ENCODE measurements at regions not wholly inside any gene's neighbourhood (a gene's known extent, or its start where the extent isn't known, plus 50 kb on each side); places are given as distances from the start of the nearest gene placed in this dataset.

- TF ChIP-seq MAX (IDR thresholded peaks at IDR 0.05) (no peak), YY1 (IDR thresholded peaks at IDR 0.05; ENCODE audit: low read depth) (no peak), EP300 (IDR thresholded peaks at IDR 0.05; ENCODE audit: borderline replicate concordance) (no peak), CEBPB (IDR thresholded peaks at IDR 0.05) (no peak), CREB1 (IDR thresholded peaks at IDR 0.05; ENCODE audit: low read depth) (no peak), USF1 (IDR thresholded peaks at IDR 0.05) (no peak), TEAD4 (IDR thresholded peaks at IDR 0.05) (no peak), ZBTB7A (IDR thresholded peaks at IDR 0.05; ENCODE audit: low read depth) (no peak), REST (IDR thresholded peaks at IDR 0.05; ENCODE audit: low read depth) (no peak), EGR1 (IDR thresholded peaks at IDR 0.05) (no peak), TCF12 (IDR thresholded peaks at IDR 0.05; ENCODE audit: low read depth) (no peak), TAF1 (IDR thresholded peaks at IDR 0.05; ENCODE audit: low read depth) (no peak), NFIC (IDR thresholded peaks at IDR 0.05) (no peak), FOXM1 (IDR thresholded peaks at IDR 0.05; ENCODE audit: borderline replicate concordance, low read depth) (no peak), RAD21 (IDR thresholded peaks at IDR 0.05; ENCODE audit: low read depth) (no peak)
Measured at GRCh38 chr5:91839721-91840120, 456.6 kb upstream of the ARRDC3 start.

GRCh38 chr5:91839233-91839632 lies 456.1 kb upstream of the ARRDC3 start:
- TF ChIP-seq NFIC (IDR thresholded peaks at IDR 0.05), result no peak
- no peak for TF ChIP-seq FOXM1 (IDR thresholded peaks at IDR 0.05; ENCODE audit: borderline replicate concordance, low read depth)
- TF ChIP-seq TEAD4 (IDR thresholded peaks at IDR 0.05), result no peak
- TF ChIP-seq TCF12 (IDR thresholded peaks at IDR 0.05; ENCODE audit: low read depth), result no peak
- no peak for TF ChIP-seq USF1 (IDR thresholded peaks at IDR 0.05)
- no peak for TF ChIP-seq EGR1 (IDR thresholded peaks at IDR 0.05)
- TF ChIP-seq TAF1 (IDR thresholded peaks at IDR 0.05; ENCODE audit: low read depth), result no peak
- TF ChIP-seq YY1 (IDR thresholded peaks at IDR 0.05; ENCODE audit: low read depth), result no peak
- no peak for TF ChIP-seq ZBTB7A (IDR thresholded peaks at IDR 0.05; ENCODE audit: low read depth)
- no peak for TF ChIP-seq REST (IDR thresholded peaks at IDR 0.05; ENCODE audit: low read depth)
- TF ChIP-seq EP300 (IDR thresholded peaks at IDR 0.05; ENCODE audit: borderline replicate concordance), result no peak
- TF ChIP-seq CREB1 (IDR thresholded peaks at IDR 0.05; ENCODE audit: low read depth), result no peak
- TF ChIP-seq RAD21 (IDR thresholded peaks at IDR 0.05; ENCODE audit: low read depth), result no peak
- TF ChIP-seq CEBPB (IDR thresholded peaks at IDR 0.05), result no peak
- no peak for TF ChIP-seq MAX (IDR thresholded peaks at IDR 0.05)

GRCh38 chr5:91830361-91830953 lies 447.3 kb upstream of the ARRDC3 start:
- TF ChIP-seq NFIC (IDR thresholded peaks at IDR 0.05) (no peak), TCF12 (IDR thresholded peaks at IDR 0.05; ENCODE audit: low read depth) (no peak), FOXM1 (IDR thresholded peaks at IDR 0.05; ENCODE audit: borderline replicate concordance, low read depth) (no peak), CREB1 (IDR thresholded peaks at IDR 0.05; ENCODE audit: low read depth) (no peak), USF1 (IDR thresholded peaks at IDR 0.05) (no peak), EGR1 (IDR thresholded peaks at IDR 0.05) (no peak), TAF1 (IDR thresholded peaks at IDR 0.05; ENCODE audit: low read depth) (no peak), CEBPB (IDR thresholded peaks at IDR 0.05) (no peak), TEAD4 (IDR thresholded peaks at IDR 0.05) (no peak), ZBTB7A (IDR thresholded peaks at IDR 0.05; ENCODE audit: low read depth) (no peak), REST (IDR thresholded peaks at IDR 0.05; ENCODE audit: low read depth) (no peak), YY1 (IDR thresholded peaks at IDR 0.05; ENCODE audit: low read depth) (no peak), EP300 (IDR thresholded peaks at IDR 0.05; ENCODE audit: borderline replicate concordance) (no peak), RAD21 (IDR thresholded peaks at IDR 0.05; ENCODE audit: low read depth) (no peak), MAX (IDR thresholded peaks at IDR 0.05) (no peak)
